ENCODE measurements at regions not wholly inside any gene's neighbourhood (a gene's known extent, or its start where the extent isn't known, plus 50 kb on each side); places are given as distances from the start of the nearest gene placed in this dataset.
"Not testable (repeated sequence)": the region's sequence is repeated elsewhere in the genome, so short reads cannot be mapped to it uniquely, and the experiment has no call there.

GRCh38 chr4:38386005-38386551 lies 277.9 kb upstream of the KLF3 start:
- DNase-seq = no peak

- no peak for DNase-seq
Observed at GRCh38 chr4:38386654-38387188, 277.3 kb upstream of the KLF3 start.

- DNase-seq = no peak
Observed at GRCh38 chr4:38387348-38387747, 276.7 kb upstream of the KLF3 start.

GRCh38 chr4:38387819-38388218 lies 276.2 kb upstream of the KLF3 start:
- no peak for DNase-seq

GRCh38 chr4:38388907-38389306 lies 275.1 kb upstream of the KLF3 start:
- not testable (repeated sequence) for DNase-seq

DNA sequence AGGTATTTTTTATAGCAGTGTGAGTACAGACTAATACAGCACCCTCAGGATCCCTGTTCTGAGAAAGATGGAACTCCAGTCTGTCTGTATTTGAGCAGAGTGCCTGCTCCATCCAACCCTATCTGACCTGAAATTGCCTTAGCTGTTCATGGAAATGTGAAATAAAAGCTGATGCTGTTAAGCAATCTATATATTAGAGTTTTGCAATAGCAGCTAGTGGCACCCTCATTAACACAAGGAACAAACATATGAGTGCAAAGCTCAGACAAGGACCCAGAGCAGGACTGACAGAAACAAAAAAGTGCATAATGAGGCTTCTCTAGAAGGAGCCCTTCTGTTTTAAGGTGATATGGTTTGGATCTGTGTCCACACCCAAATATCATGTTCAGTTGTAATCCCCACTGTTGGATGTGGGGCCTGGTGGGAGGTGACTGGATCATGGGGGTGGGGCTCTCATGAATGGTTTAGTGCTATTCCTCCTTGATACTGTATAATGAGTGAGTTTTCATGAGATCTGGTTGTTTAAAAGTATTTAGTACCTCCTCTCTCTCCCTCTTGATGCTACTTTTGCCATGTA lies 272.9 kb upstream of the KLF3 start:
- no peak for DNase-seq

DNA sequence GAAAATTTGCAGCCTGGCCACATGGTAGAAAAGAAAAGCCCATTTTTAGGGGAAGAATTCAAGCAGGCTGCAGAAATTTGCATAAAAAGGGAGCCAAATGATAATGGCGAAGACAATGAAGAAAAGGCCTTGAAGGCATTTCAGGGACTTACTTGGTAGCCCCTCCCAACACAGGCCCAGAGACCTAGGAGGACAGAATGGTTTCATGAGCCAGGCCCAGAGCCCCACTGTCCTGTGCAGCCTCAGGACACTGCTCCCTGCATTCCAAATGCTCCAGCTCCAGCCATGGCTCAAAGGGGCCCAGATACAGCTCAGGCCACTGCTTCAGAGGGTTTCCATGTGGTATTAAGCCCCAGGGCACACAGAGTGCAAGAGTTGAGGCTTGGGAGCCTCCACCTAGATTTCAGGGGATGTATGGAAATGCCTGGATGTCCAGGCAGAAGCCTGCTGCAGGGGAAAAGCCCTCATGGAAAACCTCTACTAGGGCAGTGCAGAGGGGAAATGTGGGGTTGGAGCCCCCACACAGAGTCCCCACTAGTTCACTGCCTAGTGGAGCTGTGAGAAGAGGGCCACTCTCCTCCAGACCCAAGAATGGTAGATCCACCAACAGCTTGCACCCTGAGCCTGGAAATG lies 271.7 kb upstream of the KLF3 start:
- no peak for DNase-seq

- DNase-seq = no peak
Observed at GRCh38 chr4:38396091-38396490, 267.9 kb upstream of the KLF3 start.

DNA sequence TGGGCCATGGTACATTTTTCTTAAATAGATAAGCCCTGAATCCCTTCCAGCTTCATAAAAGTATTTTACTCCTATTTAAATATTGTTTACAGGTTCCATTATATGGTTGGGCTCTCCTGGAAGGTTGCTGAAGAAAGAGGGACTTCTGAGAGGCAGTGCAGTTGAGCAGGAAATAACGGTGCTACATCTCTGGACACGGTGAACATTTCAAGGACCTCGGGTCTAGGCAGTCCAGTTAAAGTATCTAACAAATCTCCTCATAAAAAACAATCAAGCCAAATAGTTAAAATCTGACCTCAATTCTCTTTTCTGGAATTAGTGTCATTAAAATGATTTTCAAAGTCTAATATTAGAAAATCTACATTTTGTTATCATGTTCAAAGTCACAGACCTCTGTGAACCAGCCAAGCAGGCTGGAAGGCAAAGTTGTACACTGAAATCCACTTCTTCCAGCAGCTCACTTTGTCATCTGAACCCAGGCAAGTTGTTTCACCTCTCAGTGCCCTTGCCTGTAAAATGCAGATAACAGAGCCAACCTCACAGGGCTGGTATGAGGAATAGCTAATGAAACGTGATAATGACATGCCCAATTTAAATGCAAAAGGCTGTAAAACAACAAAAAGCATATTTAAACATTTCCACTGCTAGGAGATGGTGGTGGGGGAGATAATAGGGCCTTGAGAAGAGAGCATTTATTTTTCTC lies 267.0 kb upstream of the KLF3 start:
- DNase-seq = no peak

GRCh38 chr4:38400946-38401345 lies 263.1 kb upstream of the KLF3 start:
- DNase-seq = no peak

GRCh38 chr4:38406243-38406642 lies 257.8 kb upstream of the KLF3 start:
- no peak for DNase-seq

- no peak for DNase-seq
Observed at GRCh38 chr4:38409852-38410251, 254.1 kb upstream of the KLF3 start.

- no peak for DNase-seq
Observed at GRCh38 chr4:38411092-38411491, 252.9 kb upstream of the KLF3 start.

DNA sequence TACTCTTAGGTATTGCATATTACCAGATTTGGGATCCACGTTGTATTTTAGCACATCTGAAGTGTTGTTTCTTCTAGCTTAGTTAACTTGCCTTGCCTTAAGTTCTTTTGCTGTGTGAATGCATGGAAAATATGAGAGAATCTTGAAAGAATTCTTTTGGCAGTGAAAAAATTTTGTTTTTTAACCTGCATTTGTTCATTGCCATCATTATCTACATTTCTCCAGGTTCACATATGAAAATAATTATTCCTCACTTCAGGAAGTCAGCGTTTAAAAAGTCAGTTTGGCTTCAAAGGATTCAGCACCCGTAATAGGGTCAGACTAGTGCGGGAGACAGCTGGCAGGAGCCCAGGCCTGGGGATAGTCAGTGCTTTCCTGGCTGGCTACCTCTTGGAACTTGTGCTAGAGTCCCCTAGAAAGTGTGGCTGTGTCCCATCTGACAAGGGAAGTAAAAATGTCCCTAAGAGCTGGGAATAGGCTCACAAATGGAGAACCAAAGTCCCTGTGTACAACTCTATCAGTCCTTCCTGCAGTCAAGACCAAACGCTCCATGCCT lies 251.9 kb upstream of the KLF3 start:
- DNase-seq = no peak

GRCh38 chr4:38413524-38414341 lies 250.3 kb upstream of the KLF3 start:
- DNase-seq = no peak

DNA sequence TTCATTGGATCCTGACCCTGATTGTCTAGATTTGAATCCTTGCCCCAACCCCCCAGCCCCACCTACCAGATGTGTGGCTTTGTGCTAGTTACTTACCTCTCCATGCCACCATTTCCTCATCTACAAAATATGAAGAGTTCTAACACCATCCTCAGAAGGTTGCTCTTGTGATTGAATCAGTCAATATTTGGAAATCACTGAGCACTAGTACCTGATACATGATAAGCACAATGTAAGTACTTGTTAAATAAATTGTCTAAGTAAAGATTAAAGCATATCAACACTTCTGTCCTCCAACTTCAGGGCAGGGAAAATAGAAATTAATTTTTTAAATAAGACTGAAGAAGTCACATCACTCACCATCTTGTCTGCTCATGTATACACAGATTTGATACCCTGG lies 249.6 kb upstream of the KLF3 start:
- DNase-seq = no peak

DNA sequence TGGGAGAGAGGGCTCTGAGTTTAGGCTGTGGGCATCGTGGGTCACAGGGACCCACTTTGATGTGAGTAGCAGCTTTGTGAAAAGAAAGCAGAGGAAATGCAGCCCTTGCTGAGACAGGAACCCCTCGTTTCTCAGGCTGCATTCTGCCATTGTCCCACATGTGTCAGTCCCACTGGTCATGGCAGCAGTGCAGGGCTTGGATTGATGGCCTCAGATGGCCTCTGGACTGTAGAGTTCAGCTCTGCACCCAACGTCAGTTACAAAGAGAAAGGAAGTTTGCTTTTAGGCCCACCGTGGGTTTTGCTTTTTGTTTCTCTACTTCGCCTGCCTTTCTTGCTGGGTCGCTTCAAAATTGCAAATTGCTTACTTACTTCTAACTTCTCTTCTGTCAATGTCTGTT lies 248.3 kb upstream of the KLF3 start:
- no peak for DNase-seq

DNA sequence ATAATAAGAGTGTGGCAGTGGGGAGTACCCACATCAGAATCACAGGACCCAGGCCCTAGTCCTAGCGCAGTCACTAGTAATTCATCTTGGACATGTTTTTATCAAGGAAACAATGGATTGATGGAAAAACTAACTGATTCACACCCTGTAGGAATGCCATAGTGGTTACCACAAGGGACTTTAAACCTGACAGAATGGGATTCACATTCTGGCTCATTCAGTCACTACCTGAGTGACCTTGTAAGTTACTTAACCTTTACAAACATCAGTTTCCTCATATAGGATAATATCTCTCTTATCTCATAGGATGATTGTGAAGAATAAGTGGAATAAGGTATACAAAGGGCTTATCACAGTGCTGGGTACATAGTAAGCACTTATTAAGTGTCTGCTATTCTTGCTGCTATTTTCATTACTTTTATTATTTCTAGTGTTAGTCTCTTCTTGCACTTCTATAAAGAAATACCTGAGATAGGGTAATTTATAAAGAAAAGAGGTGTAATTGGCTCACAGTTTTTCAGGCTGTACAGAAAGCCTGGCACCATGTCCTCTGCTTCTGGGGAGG lies 247.5 kb upstream of the KLF3 start:
- no peak for DNase-seq

- not testable (repeated sequence) for DNase-seq
Observed at GRCh38 chr4:38420254-38420653, 243.7 kb upstream of the KLF3 start.

GRCh38 chr4:38422850-38423249 lies 241.1 kb upstream of the KLF3 start:
- no peak for DNase-seq

DNA sequence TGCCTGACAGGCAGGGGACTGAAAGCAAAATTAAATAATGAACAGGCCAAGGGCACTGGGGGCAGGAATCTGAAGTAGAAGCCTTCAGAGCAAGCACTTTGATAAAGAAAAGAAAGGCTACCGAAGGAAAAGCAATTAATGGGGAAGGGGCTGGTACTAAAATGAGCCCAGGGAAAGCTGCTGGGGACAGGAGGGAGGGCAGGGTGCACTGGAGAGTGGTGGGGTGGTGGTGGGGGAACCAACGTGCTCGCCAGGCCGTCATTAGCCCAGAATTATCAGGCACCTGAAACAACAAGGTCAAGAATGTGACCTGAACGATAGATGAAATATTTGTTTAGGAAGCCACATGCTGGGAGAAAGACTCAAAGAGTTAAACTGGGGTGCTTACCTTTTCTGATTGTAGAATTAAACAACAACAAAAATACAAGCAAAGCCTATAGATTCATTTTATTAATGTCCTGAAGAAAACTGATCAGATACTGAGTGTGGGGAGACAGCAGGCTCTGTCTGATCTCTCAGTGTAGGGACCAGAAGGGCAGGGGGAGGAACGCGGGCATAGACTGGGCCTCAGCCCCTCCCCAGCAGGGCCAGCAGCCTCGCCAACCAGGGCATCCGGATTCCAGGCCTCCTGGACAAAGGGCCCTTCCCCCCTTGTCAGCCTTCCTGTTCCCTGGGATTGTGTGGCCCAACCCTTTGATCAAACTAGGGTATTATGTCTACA lies 239.7 kb upstream of the KLF3 start:
- no peak for DNase-seq

DNA sequence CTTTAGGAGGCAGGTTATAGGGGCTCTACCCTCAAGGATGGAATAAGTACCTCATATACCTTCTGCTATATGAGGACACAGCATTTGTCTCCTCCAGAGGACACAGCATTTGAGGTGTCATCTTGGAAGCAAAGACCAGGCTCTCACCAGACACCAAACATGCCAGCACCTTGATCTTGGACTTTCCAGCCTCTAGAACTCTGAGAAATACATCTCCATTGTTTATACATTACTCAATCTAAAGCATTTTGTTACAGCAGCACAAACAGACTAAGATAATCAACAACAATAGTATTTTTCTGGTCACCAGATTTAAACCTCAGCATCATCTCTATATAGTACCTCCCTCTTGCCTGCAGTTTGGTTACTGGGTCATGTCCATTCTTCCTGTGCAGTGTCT lies 237.5 kb upstream of the KLF3 start:
- DNase-seq = no peak
